ENCODE measurements at regions not wholly inside any gene's neighbourhood (a gene's known extent, or its start where the extent isn't known, plus 50 kb on each side); places are given as distances from the start of the nearest gene placed in this dataset.

GRCh38 chr2:41963661-41964525, 83.9 kb upstream of the PKDCC start:
- ChIA-PET RAD21 (ENCODE audit: unreplicated experiment) (no interaction called here), POLR2A (no interaction called here), CTCF (no interaction called here), SMC1A (ENCODE audit: uncharacterized antibody, unreplicated experiment) (no interaction called here)
- Histone ChIP-seq H3K9me3 (replicated peaks; ENCODE audit: control insufficient read depth, insufficient read depth, low read length) (no peaks in the 10 kb centered on the region), H3K27me3 (replicated peaks in 1 of 2; ENCODE audit: control insufficient read depth in 2 of 2, insufficient read depth in 2 of 2, low read length in 1 of 2) (no peaks in the 10 kb centered on the region; a peak in 2 of 4 replicates), H3K4me1 (ENCODE audit: control insufficient read depth, insufficient read depth, low read length) (no peaks in the 10 kb centered on the region; the same call in 1 of the 2 replicates), H3K4me3 (no peak overlapping the region), H3K9ac (ENCODE audit: control insufficient read depth, insufficient read depth, low read length) (no peak overlapping the region), H3K4me2 (ENCODE audit: control insufficient read depth, insufficient read depth) (no peak overlapping the region), H2AFZ (ENCODE audit: control insufficient read depth, low read depth, low read length) (no peak overlapping the region), H3K36me3 (ENCODE audit: control insufficient read depth in 2 of 2, insufficient read depth in 2 of 2, low read length in 1 of 2) (no peaks in the 10 kb centered on the region), H3K79me2 (ENCODE audit: control insufficient read depth, insufficient read depth, low read length) (no peaks in the 10 kb centered on the region), H3K27ac (ENCODE audit: control insufficient read depth, insufficient read depth) (no peak overlapping the region), H4K20me1 (ENCODE audit: control insufficient read depth, insufficient read depth) (no peaks in the 10 kb centered on the region)
- FAIRE-seq (no peak), ATAC-seq (no peak), DNase-seq (ENCODE audit: low read depth, low spot score) (no peak)
- intact Hi-C loops (cut with micrococcal nuclease; ENCODE audit: unreplicated experiment) (no loop called here), in situ Hi-C loops (cut with MboI) (no loop called here)
- 59% methylated on average over 8 of the region's 10 CpGs for WGBS (ENCODE audit: insufficient coverage, insufficient replicate concordance, low lambda C conversion rate, missing lambda C conversion rate)
- TF ChIP-seq POLR2AphosphoS5 (IDR thresholded peaks at IDR 0.05; ENCODE audit: low read length): no peak
- no TSS peak for BruUV-seq (replicated peaks)

GRCh38 chr2:41965173-41965908, 82.5 kb upstream of the PKDCC start:
- peak; percentile 14 for ATAC-seq
- no peak for TF ChIP-seq KLF5 (IDR thresholded peaks at IDR 0.05; ENCODE audit: partially characterized antibody)
- no peak for TF ChIP-seq RAD51 (IDR thresholded peaks at IDR 0.05)
- no peak for TF ChIP-seq SUPT20H (IDR thresholded peaks at IDR 0.05; ENCODE audit: borderline replicate concordance, control insufficient read depth, low read depth, low read length)
- TF ChIP-seq ZNF207 (IDR thresholded peaks at IDR 0.05; ENCODE audit: borderline replicate concordance): no peak
- no peak for TF ChIP-seq MTA2 (IDR thresholded peaks at IDR 0.05; ENCODE audit: low read depth)
- no peak for TF ChIP-seq BHLHE40 (IDR thresholded peaks at IDR 0.05; ENCODE audit: borderline replicate concordance in 1 of 2, low read depth in 2 of 2, low read length in 1 of 2)
- no peak for TF ChIP-seq BACH1 (IDR thresholded peaks at IDR 0.05; ENCODE audit: borderline replicate concordance)
- no peak for TF ChIP-seq TCF3 (IDR thresholded peaks at IDR 0.05; ENCODE audit: borderline replicate concordance, insufficient read depth, low read depth, low read length)
- TF ChIP-seq TARDBP (IDR thresholded peaks at IDR 0.05; ENCODE audit: borderline replicate concordance): no peak
- no peak for TF ChIP-seq RBBP5 (conservative IDR thresholded peaks at IDR 0.05)
- no peak for TF ChIP-seq MEF2B (IDR thresholded peaks at IDR 0.05; ENCODE audit: partially characterized antibody, poor library complexity, severe bottlenecking)
- no peak for TF ChIP-seq SRF (IDR thresholded peaks at IDR 0.05; ENCODE audit: low read depth in 2 of 2, low read length in 2 of 2)
- TF ChIP-seq NFYA (IDR thresholded peaks at IDR 0.05; ENCODE audit: borderline replicate concordance, low read depth, low read length): no peak

More at GRCh38 chr2:41965173-41965908, 82.5 kb upstream of the PKDCC start:
- H2AFZ ChIP-seq (ENCODE audit: control insufficient read depth, low read depth, low read length): no peak overlapping the region
- H3K27ac ChIP-seq (ENCODE audit: control insufficient read depth, insufficient read depth): no peak overlapping the region
- H3K9me3 ChIP-seq (replicated peaks; ENCODE audit: control insufficient read depth, insufficient read depth, low read length): no peaks in the 10 kb centered on the region
- DNase-seq (ENCODE audit: low read depth, low spot score): no peak
- H3K4me1 ChIP-seq (ENCODE audit: control insufficient read depth, insufficient read depth, low read length): no peaks in the 10 kb centered on the region; the same call in 1 of the 2 replicates
- SMC1A ChIA-PET (ENCODE audit: uncharacterized antibody, unreplicated experiment): interaction anchor here (1.2 kb wide), 1 partner anchor 18 kb away, joined by 3 read pairs; no protein-coding TSS in a partner anchor
- CTCF ChIA-PET: no interaction called here
- no peaks in the 10 kb centered on the region for H3K79me2 ChIP-seq (ENCODE audit: control insufficient read depth, insufficient read depth, low read length)
- in situ Hi-C loops (cut with MboI) (no loop called here), intact Hi-C loops (cut with micrococcal nuclease; ENCODE audit: unreplicated experiment) (no loop called here)
- RAD21 ChIA-PET (ENCODE audit: unreplicated experiment): no interaction called here
- no peak overlapping the region for H3K9ac ChIP-seq (ENCODE audit: control insufficient read depth, insufficient read depth, low read length)
- H3K27me3 ChIP-seq (replicated peaks in 1 of 2; ENCODE audit: control insufficient read depth in 2 of 2, insufficient read depth in 2 of 2, low read length in 1 of 2): no peaks in the 10 kb centered on the region; a peak in 2 of 4 replicates
- H3K36me3 ChIP-seq (ENCODE audit: control insufficient read depth in 2 of 2, insufficient read depth in 2 of 2, low read length in 1 of 2): no peaks in the 10 kb centered on the region
- 50% methylated on average over 5 of the region's 5 CpGs for WGBS (ENCODE audit: insufficient coverage, insufficient replicate concordance, low lambda C conversion rate, missing lambda C conversion rate)
- POLR2A ChIA-PET: no interaction called here
- BruUV-seq (replicated peaks): no TSS peak
- no peaks in the 10 kb centered on the region for H4K20me1 ChIP-seq (ENCODE audit: control insufficient read depth, insufficient read depth)
- H3K4me2 ChIP-seq (ENCODE audit: control insufficient read depth, insufficient read depth): no peak overlapping the region
- no peak for FAIRE-seq
- no peak overlapping the region for H3K4me3 ChIP-seq

Data from GM12878 (cell line).